A673 (cell line): ENCODE measurements at regions not wholly inside any gene's neighbourhood (a gene's known extent, or its start where the extent isn't known, plus 50 kb on each side); places are given as distances from the start of the nearest gene placed in this dataset.

Experiments used
- CTCF ChIP-seq: fragments of 300-800, 200-600 bp; sonication (generic); conservative IDR thresholded peaks from 2 replicates; pipeline ENCODE4 v1.5.1; 2017; ENCODE audit warnings: low read depth, mild to moderate bottlenecking, antibody characterized with exemption, low read length, moderate library complexity, mixed read lengths
- EZH2 ChIP-seq: fragments of 200-600 bp; sonication (generic); IDR thresholded peaks from 2 replicates; pipeline ENCODE4 v1.6.1; 2017; ENCODE audit warnings: borderline replicate concordance, low read depth, mild to moderate bottlenecking, mixed read lengths, antibody characterized with exemption, low read length; ENCODE audit not compliant: poor library complexity, severe bottlenecking

DNA sequence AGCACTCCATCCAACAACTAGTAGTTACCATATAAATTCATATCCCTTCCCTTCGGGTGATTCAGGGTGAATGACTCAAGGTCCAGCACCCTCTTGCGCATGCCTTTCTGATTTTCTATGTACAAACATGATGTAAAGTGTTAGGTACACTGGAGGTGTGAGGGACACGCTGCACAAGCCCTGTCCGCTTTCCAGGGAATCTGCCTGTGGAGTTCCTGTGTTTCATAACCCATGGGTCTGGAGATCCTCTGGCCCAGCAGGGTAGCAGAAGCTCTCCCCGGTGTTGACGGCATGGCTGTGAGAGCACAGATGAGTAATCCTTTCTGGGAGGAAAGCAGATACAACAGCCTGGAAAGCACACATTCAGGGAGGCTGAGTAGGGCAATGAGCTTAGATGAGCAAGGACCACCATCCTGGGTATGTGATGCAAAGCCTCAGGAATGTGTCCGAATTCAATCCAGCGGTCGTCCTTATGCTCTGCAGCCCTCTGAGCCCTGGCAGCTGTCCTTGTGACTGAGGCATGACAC is 142.9 kb upstream of the TP63 start:
- no peak for TF ChIP-seq EZH2
- no peak for TF ChIP-seq CTCF
